Endothelial cell of umbilical vein (primary cell): ENCODE measurements at regions not wholly inside any gene's neighbourhood (a gene's known extent, or its start where the extent isn't known, plus 50 kb on each side); places are given as distances from the start of the nearest gene placed in this dataset.

Source experiments
- BruUV-seq: library from RNA; stranded (reverse); fragments of 400-500 nt; replicated peaks from 2 replicates; lab custom pipeline; 2021; lab: Mats Ljungman, UMichigan
- CTCF ChIA-PET: fragments of 300-600, 350-600 bp; sonication (Branson Sonifier 250); formaldehyde crosslinking; loops from one replicate; lab custom pipeline; 2021; ENCODE audit warnings: antibody characterized with exemption, inconsistent platforms; lab: Charles Lee
- POLR2A ChIA-PET: fragments of 300-600, 350-600 bp; sonication (Branson Sonifier 250); formaldehyde crosslinking; loops from one replicate; lab custom pipeline; 2021; ENCODE audit warnings: antibody characterized with exemption, inconsistent platforms; lab: Charles Lee
- DNase-seq: peaks from one replicate; pipeline ENCODE4 v3.0.0-alpha.2; 2011; ENCODE audit warnings: low read depth, low spot score
- FAIRE-seq: peaks from 2 replicates; lab custom pipeline; 2011; peaks lifted over from hg19 to GRCh38; lab: Jason Lieb, UNC
- H2AFZ ChIP-seq: 2 replicates; pipeline ENCODE4 v1.6.0; 2012; ENCODE audit warnings: low read depth, low read length, control low read depth, inconsistent platforms
- H3K27ac ChIP-seq: 2 replicates; pipeline ENCODE4 v1.5.1; 2011; ENCODE audit warnings: low read depth, mild to moderate bottlenecking, control low read depth, low read length, moderate library complexity; ENCODE audit not compliant: insufficient read depth
- H3K27me3 ChIP-seq, 2 experiments: 2 replicates each; pipeline versions ENCODE4 v1.6.0 to v1.6.1; 2011; ENCODE audit warnings: low read length in 2 of 2, mixed read lengths in 1 of 2; ENCODE audit not compliant: control insufficient read depth in 2 of 2, insufficient read depth in 2 of 2
- H3K36me3 ChIP-seq, 2 experiments: 2 replicates in 1 of 2; 3 replicates in 1 of 2; pipeline ENCODE4 v1.5.1; 2011; ENCODE audit warnings: low read length in 2 of 2, mild to moderate bottlenecking in 1 of 2, moderate library complexity in 1 of 2; ENCODE audit not compliant: control insufficient read depth in 2 of 2, insufficient read depth in 2 of 2; ENCODE audit errors: extremely low read depth in 1 of 2
- H3K4me1 ChIP-seq: 3 replicates; pipeline ENCODE4 v1.5.1; 2011; ENCODE audit warnings: mild to moderate bottlenecking, low read length; ENCODE audit not compliant: control insufficient read depth, insufficient read depth; ENCODE audit errors: extremely low read depth
- H3K4me2 ChIP-seq: 2 replicates; pipeline ENCODE4 v1.6.1; 2011; ENCODE audit warnings: low read length, control low read depth, mixed read lengths; ENCODE audit not compliant: insufficient read depth
- H3K4me3 ChIP-seq, 3 experiments: fragments of 200-600 bp in 1 of 3; sonication (generic), shearing (Covaris generic) in 1 of 3; replicated peaks in 1 of 3; 2 replicates each; pipeline ENCODE4 v1.5.1; 2011 to 2016; ENCODE audit warnings: control low read depth in 3 of 3, low read length in 3 of 3, mild to moderate bottlenecking in 2 of 3, inconsistent platforms in 1 of 3, low read depth in 1 of 3, moderate library complexity in 1 of 3; ENCODE audit not compliant: insufficient read depth in 1 of 3
- H3K79me2 ChIP-seq: 2 replicates; pipeline ENCODE4 v1.6.0; 2012; ENCODE audit warnings: low read length, inconsistent platforms; ENCODE audit not compliant: control insufficient read depth, insufficient read depth
- H3K9ac ChIP-seq: replicated peaks from 2 replicates; pipeline ENCODE3; 2011; ENCODE audit warnings: low read length, control low read depth; ENCODE audit not compliant: insufficient read depth; ENCODE audit errors: extremely low read depth
- H3K9me1 ChIP-seq: replicated peaks from 3 replicates; pipeline ENCODE4 v1.6.0; 2011; ENCODE audit warnings: mild to moderate bottlenecking, low read length; ENCODE audit not compliant: control insufficient read depth, insufficient read depth; ENCODE audit errors: extremely low read depth
- H3K9me3 ChIP-seq: replicated peaks from 2 replicates; pipeline ENCODE4 v1.5.1; 2012; ENCODE audit warnings: low read length, inconsistent platforms; ENCODE audit not compliant: control insufficient read depth, insufficient read depth
- H4K20me1 ChIP-seq: replicated peaks from 2 replicates; pipeline ENCODE3; 2011; ENCODE audit warnings: mild to moderate bottlenecking, low read length; ENCODE audit not compliant: control insufficient read depth, insufficient read depth; ENCODE audit errors: extremely low read depth
- CTCF ChIP-seq, 2 donors: IDR thresholded peaks; 1 replicate in 1 of 2; 2 replicates in 1 of 2; pipeline ENCODE4 v1.5.1; 2011; ENCODE audit warnings: low read length in 2 of 2, mild to moderate bottlenecking in 2 of 2, moderate library complexity in 2 of 2, control low read depth in 1 of 2, inconsistent platforms in 1 of 2, low read depth in 1 of 2; ENCODE audit not compliant: insufficient read depth in 1 of 2; ENCODE audit errors: extremely low read depth in 1 of 2
- EZH2 ChIP-seq: IDR thresholded peaks from 2 replicates; pipeline ENCODE4 v1.6.1; 2012; ENCODE audit warnings: borderline replicate concordance, low read depth, mild to moderate bottlenecking, moderate library complexity, low read length, inconsistent platforms; ENCODE audit not compliant: severe bottlenecking
- JUN ChIP-seq: IDR thresholded peaks from 2 replicates; pipeline ENCODE4 v1.6.1; 2011; ENCODE audit warnings: borderline replicate concordance, low read depth; ENCODE audit not compliant: insufficient read length, insufficient read depth
- MAX ChIP-seq: IDR thresholded peaks from 2 replicates; pipeline ENCODE4 v1.6.1; 2011; ENCODE audit not compliant: insufficient read depth, insufficient read length
- MYC ChIP-seq: IDR thresholded peaks from one replicate; pipeline ENCODE4 v1.6.1; 2011; ENCODE audit warnings: mild to moderate bottlenecking, low read depth, low read length
- POLR2A ChIP-seq: IDR thresholded peaks from 2 replicates; pipeline ENCODE4 v1.6.1; 2012; ENCODE audit warnings: low read depth, mild to moderate bottlenecking, control low read depth, low read length
- POLR2AphosphoS5 ChIP-seq: IDR thresholded peaks from 2 replicates; pipeline ENCODE4 v1.6.1; 2012; ENCODE audit warnings: low read depth, mild to moderate bottlenecking, control low read depth, low read length, moderate library complexity; ENCODE audit not compliant: insufficient read depth
- dilution Hi-C: fragments of 300-500 bp; cut with MboI; formaldehyde crosslinking; loops from one replicate; pipeline ENCODE4 v1.15.0; 2019; ENCODE audit warnings: low sequenced_read_pairs; ENCODE audit not compliant: extremely low pct_ligation_motif_present
- intact Hi-C: fragments of 100-400 bp; cut with micrococcal nuclease; formaldehyde crosslinking; loops from one replicate; pipeline ENCODE4 v1.10.0; 2022

GRCh38 chr3:30332196-30333021 lies 274.0 kb upstream of the TGFBR2 start:
- TF ChIP-seq MYC = no peak
- TF ChIP-seq JUN = no peak
- no peak for TF ChIP-seq POLR2AphosphoS5
- no peak for TF ChIP-seq POLR2A
- TF ChIP-seq MAX = no peak
- TF ChIP-seq CTCF (IDR thresholded peaks at IDR 0.05; ENCODE audit: extremely low read depth in 1 of 2, insufficient read depth in 1 of 2, low read depth in 1 of 2, low read length in 2 of 2) = no peak
- no peak for TF ChIP-seq EZH2
- Histone ChIP-seq H4K20me1 (no peaks in the 10 kb centered on the region), H3K4me2 (no peak overlapping the region), H3K9me3 (no peaks in the 10 kb centered on the region), H2AFZ (peak overlapping the region; percentile 41), H3K4me3 (no peak overlapping the region), H3K9me1 (no peaks in the 10 kb centered on the region), H3K27me3 (no peaks in the 10 kb centered on the region), H3K36me3 (no peaks in the 10 kb centered on the region), H3K79me2 (no peaks in the 10 kb centered on the region), H3K9ac (no peak overlapping the region), H3K27ac (no peak overlapping the region), H3K4me1 (no peaks in the 10 kb centered on the region)
- BruUV-seq = no TSS peak
- CTCF ChIA-PET = interaction anchor here (1.3 kb wide), 1 partner anchor 133 kb away, joined by 4 read pairs; no protein-coding TSS in a partner anchor
- dilution Hi-C loops (loop anchor here (25.0 kb wide), 1 partner anchor 280 kb away; the partner anchor contains the start of gene TGFBR2), intact Hi-C loops (no loop called here)
- POLR2A ChIA-PET = no interaction called here
- DNase-seq (no peak), FAIRE-seq (no peak)
